Nephron (organoid): ENCODE measurements at regions not wholly inside any gene's neighbourhood (a gene's known extent, or its start where the extent isn't known, plus 50 kb on each side); places are given as distances from the start of the nearest gene placed in this dataset.

Source experiments
- H3K27ac Mint-ChIP-seq, 3 experiments: 2 replicates each; pipeline ENCODE4 v1.8.0; 2020; ENCODE audit warnings: mixed read lengths in 3 of 3, mild to moderate bottlenecking in 2 of 3, moderate library complexity in 1 of 3
- H3K27me3 Mint-ChIP-seq: 2 replicates; pipeline ENCODE4 v1.8.0; 2021; ENCODE audit warnings: low read depth, mild to moderate bottlenecking, moderate library complexity, mixed read lengths
- H3K36me3 Mint-ChIP-seq: 2 replicates; pipeline ENCODE4 v1.8.0; 2020; ENCODE audit warnings: low read depth, mixed read lengths
- H3K4me1 Mint-ChIP-seq: 2 replicates; pipeline ENCODE4 v1.8.0; 2020; ENCODE audit warnings: mixed read lengths
- H3K4me3 Mint-ChIP-seq, 3 experiments: 2 replicates each; pipeline ENCODE4 v1.8.0; 2020; ENCODE audit warnings: mild to moderate bottlenecking in 3 of 3, mixed read lengths in 3 of 3, moderate library complexity in 2 of 3
- H3K9me3 Mint-ChIP-seq: 2 replicates; pipeline ENCODE4 v1.8.0; 2020; ENCODE audit warnings: mixed read lengths
- TF ChIP-seq, protein P1 (sequence below), 3 experiments: fragments of 200-600 bp; sonication (generic); IDR thresholded peaks; one replicate each; pipeline ENCODE4 v1.5.0; 2021; ENCODE audit warnings: antibody characterized with exemption in 3 of 3; ENCODE audit not compliant: unreplicated experiment in 3 of 3

- H3K4me1 Mint-ChIP-seq = peaks cover 36% of the 10 kb centered on the region
- TF ChIP-seq, protein P1, sequence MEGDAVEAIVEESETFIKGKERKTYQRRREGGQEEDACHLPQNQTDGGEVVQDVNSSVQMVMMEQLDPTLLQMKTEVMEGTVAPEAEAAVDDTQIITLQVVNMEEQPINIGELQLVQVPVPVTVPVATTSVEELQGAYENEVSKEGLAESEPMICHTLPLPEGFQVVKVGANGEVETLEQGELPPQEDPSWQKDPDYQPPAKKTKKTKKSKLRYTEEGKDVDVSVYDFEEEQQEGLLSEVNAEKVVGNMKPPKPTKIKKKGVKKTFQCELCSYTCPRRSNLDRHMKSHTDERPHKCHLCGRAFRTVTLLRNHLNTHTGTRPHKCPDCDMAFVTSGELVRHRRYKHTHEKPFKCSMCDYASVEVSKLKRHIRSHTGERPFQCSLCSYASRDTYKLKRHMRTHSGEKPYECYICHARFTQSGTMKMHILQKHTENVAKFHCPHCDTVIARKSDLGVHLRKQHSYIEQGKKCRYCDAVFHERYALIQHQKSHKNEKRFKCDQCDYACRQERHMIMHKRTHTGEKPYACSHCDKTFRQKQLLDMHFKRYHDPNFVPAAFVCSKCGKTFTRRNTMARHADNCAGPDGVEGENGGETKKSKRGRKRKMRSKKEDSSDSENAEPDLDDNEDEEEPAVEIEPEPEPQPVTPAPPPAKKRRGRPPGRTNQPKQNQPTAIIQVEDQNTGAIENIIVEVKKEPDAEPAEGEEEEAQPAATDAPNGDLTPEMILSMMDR (IDR thresholded peaks at IDR 0.05; ENCODE audit: unreplicated experiment in 3 of 3) = no peak
These were observed 187.5 kb upstream of the NFE2L3 start for GRCh38 chr7:25964483-25964991.

GRCh38 chr7:25965405-25966123 lies 186.4 kb upstream of the NFE2L3 start:
- Mint-ChIP-seq H3K27me3 (peaks cover 15% of the 10 kb centered on the region), H3K36me3 (no peaks in the 10 kb centered on the region), H3K9me3 (no peaks in the 10 kb centered on the region), H3K4me1 (peaks cover 37% of the 10 kb centered on the region), H3K4me3 (no peak overlapping the region), H3K27ac (no peak overlapping the region)
- TF ChIP-seq, protein P1 (IDR thresholded peaks at IDR 0.05; ENCODE audit: unreplicated experiment in 3 of 3) = no peak

More at GRCh38 chr7:25964483-25964991, 187.5 kb upstream of the NFE2L3 start:
- Mint-ChIP-seq H3K36me3 (no peaks in the 10 kb centered on the region), H3K4me3 (no peak overlapping the region), H3K27ac (no peak overlapping the region), H3K27me3 (peaks cover 15% of the 10 kb centered on the region), H3K9me3 (no peaks in the 10 kb centered on the region)

- Mint-ChIP-seq H3K4me1 (peaks cover 42% of the 10 kb centered on the region), H3K27ac (no peak overlapping the region), H3K9me3 (peaks cover 2% of the 10 kb centered on the region), H3K36me3 (no peaks in the 10 kb centered on the region), H3K4me3 (no peak overlapping the region), H3K27me3 (peaks cover 15% of the 10 kb centered on the region)
- TF ChIP-seq, protein P1 (IDR thresholded peaks at IDR 0.05; ENCODE audit: unreplicated experiment in 3 of 3) = no peak
These were observed 185.5 kb upstream of the NFE2L3 start for GRCh38 chr7:25966469-25966868.

- Mint-ChIP-seq H3K9me3 (peaks cover 2% of the 10 kb centered on the region), H3K4me1 (peaks cover 42% of the 10 kb centered on the region), H3K27ac (no peak overlapping the region), H3K4me3 (no peak overlapping the region), H3K27me3 (peaks cover 15% of the 10 kb centered on the region), H3K36me3 (no peaks in the 10 kb centered on the region)
- TF ChIP-seq, protein P1 (IDR thresholded peaks at IDR 0.05; ENCODE audit: unreplicated experiment in 3 of 3) = no peak
These were observed 184.5 kb upstream of the NFE2L3 start for GRCh38 chr7:25967278-25968204.

- H3K27ac Mint-ChIP-seq = no peak overlapping the region
- H3K27me3 Mint-ChIP-seq = peaks cover 15% of the 10 kb centered on the region
- no peak overlapping the region for H3K4me3 Mint-ChIP-seq
- peaks cover 42% of the 10 kb centered on the region for H3K4me1 Mint-ChIP-seq
- H3K9me3 Mint-ChIP-seq = peaks cover 2% of the 10 kb centered on the region
- TF ChIP-seq, protein P1 (IDR thresholded peaks at IDR 0.05; ENCODE audit: unreplicated experiment in 3 of 3) = no peak
- no peaks in the 10 kb centered on the region for H3K36me3 Mint-ChIP-seq
These were observed 183.6 kb upstream of the NFE2L3 start for GRCh38 chr7:25968205-25968993.
